ENCODE measurements at regions not wholly inside any gene's neighbourhood (a gene's known extent, or its start where the extent isn't known, plus 50 kb on each side); places are given as distances from the start of the nearest gene placed in this dataset.

GRCh38 chr13:90768116-90768515, 579.4 kb upstream of the MIR17HG start:
- H3K27ac ChIP-seq: no peak overlapping the region
- WGBS, 3 donors: 81 to 84% (median 84%) methylated on average over 3 of the region's 3 CpGs
- H3K36me3 ChIP-seq: no peaks in the 10 kb centered on the region
- no peaks in the 10 kb centered on the region for H3K4me1 ChIP-seq (ENCODE audit: insufficient read depth)
- intact Hi-C loops (cut with DNase I): no loop called here
- TF ChIP-seq EP300 (IDR thresholded peaks at IDR 0.05) (no peak), CTCF (IDR thresholded peaks at IDR 0.05) (no peak), POLR2A (IDR thresholded peaks at IDR 0.05) (no peak)
- H3K9me3 ChIP-seq: no peaks in the 10 kb centered on the region
- no peak for DNase-seq
- no peaks in the 10 kb centered on the region for H3K27me3 ChIP-seq
- no peak overlapping the region for H3K4me3 ChIP-seq

GRCh38 chr13:90769387-90769786, 578.1 kb upstream of the MIR17HG start:
- 78 to 90% (median 82%) methylated on average over 3 of the region's 3 CpGs for WGBS, 3 donors
- intact Hi-C loops (cut with DNase I): no loop called here
- Histone ChIP-seq H3K27me3 (no peaks in the 10 kb centered on the region), H3K4me3 (no peak overlapping the region), H3K4me1 (ENCODE audit: insufficient read depth) (no peaks in the 10 kb centered on the region), H3K9me3 (no peaks in the 10 kb centered on the region), H3K27ac (no peak overlapping the region), H3K36me3 (no peaks in the 10 kb centered on the region)
- no peak for DNase-seq
- no peak for TF ChIP-seq POLR2A (IDR thresholded peaks at IDR 0.05)
- TF ChIP-seq CTCF (IDR thresholded peaks at IDR 0.05): no peak
- TF ChIP-seq EP300 (IDR thresholded peaks at IDR 0.05): no peak

GRCh38 chr13:90770334-90770733, 577.2 kb upstream of the MIR17HG start:
- H3K4me3 ChIP-seq: no peak overlapping the region
- intact Hi-C loops (cut with DNase I): no loop called here
- 14 to 36% (median 29%) methylated on average over 3 of the region's 3 CpGs for WGBS, 3 donors

GRCh38 chr13:90773681-90774080, 573.8 kb upstream of the MIR17HG start:
- DNase-seq: no peak

More at GRCh38 chr13:90770334-90770733, 577.2 kb upstream of the MIR17HG start:
- DNase-seq: no peak
- H3K27me3 ChIP-seq: no peaks in the 10 kb centered on the region
- no peaks in the 10 kb centered on the region for H3K9me3 ChIP-seq
- H3K36me3 ChIP-seq: no peaks in the 10 kb centered on the region
- TF ChIP-seq EP300 (IDR thresholded peaks at IDR 0.05) (no peak), POLR2A (IDR thresholded peaks at IDR 0.05) (no peak), CTCF (IDR thresholded peaks at IDR 0.05) (no peak)
- no peaks in the 10 kb centered on the region for H3K4me1 ChIP-seq (ENCODE audit: insufficient read depth)
- no peak overlapping the region for H3K27ac ChIP-seq

More at GRCh38 chr13:90773681-90774080, 573.8 kb upstream of the MIR17HG start:
- Histone ChIP-seq H3K27me3 (no peaks in the 10 kb centered on the region), H3K36me3 (no peaks in the 10 kb centered on the region), H3K4me3 (no peak overlapping the region), H3K4me1 (ENCODE audit: insufficient read depth) (no peaks in the 10 kb centered on the region), H3K27ac (no peak overlapping the region), H3K9me3 (no peaks in the 10 kb centered on the region)
- no peak for TF ChIP-seq POLR2A (IDR thresholded peaks at IDR 0.05)
- TF ChIP-seq CTCF (IDR thresholded peaks at IDR 0.05): no peak
- TF ChIP-seq EP300 (IDR thresholded peaks at IDR 0.05): no peak
- intact Hi-C loops (cut with DNase I): no loop called here

All from ovary (tissue), 7 donors.